GM10248 (cell line): ENCODE measurements at regions not wholly inside any gene's neighbourhood (a gene's known extent, or its start where the extent isn't known, plus 50 kb on each side); places are given as distances from the start of the nearest gene placed in this dataset.

Experiments used
- CTCF ChIA-PET: fragments of 300-600 bp; sonication (Branson Sonifier 250); formaldehyde crosslinking; extraction: SDS; loops from one replicate; lab custom pipeline; 2021; ENCODE audit warnings: antibody characterized with exemption; lab: Yijun Ruan, JAX
- POLR2A ChIA-PET: fragments of 350-650 bp; sonication (Branson Sonifier 250); formaldehyde crosslinking; extraction: SDS; loops from one replicate; lab custom pipeline; 2020; ENCODE audit warnings: antibody characterized with exemption; lab: Yijun Ruan, JAX
- DNase-seq: peaks from one replicate; pipeline ENCODE4 v3.0.0; 2012; ENCODE audit errors: extremely low spot score
- CTCF ChIP-seq: IDR thresholded peaks from 2 replicates; pipeline ENCODE4 v1.5.1; 2012; ENCODE audit warnings: mild to moderate bottlenecking, low read depth; ENCODE audit errors: extremely low read depth, missing control alignments, control extremely low read depth

GRCh38 chr6:145323646-145324045 is 411.7 kb downstream of the EPM2A start:
- ChIA-PET POLR2A (no interaction called here), CTCF (no interaction called here)
- no peak for DNase-seq
- TF ChIP-seq CTCF: no peak

GRCh38 chr6:145327586-145327985 is 407.7 kb downstream of the EPM2A start:
- CTCF ChIA-PET: interaction anchor here (1.3 kb wide), 1 partner anchor 18 kb away, joined by 3 read pairs; no protein-coding TSS in a partner anchor
- DNase-seq: no peak
- POLR2A ChIA-PET: no interaction called here
- TF ChIP-seq CTCF: no peak

- no peak for TF ChIP-seq CTCF
- DNase-seq: no peak
- ChIA-PET POLR2A (no interaction called here), CTCF (interaction anchor here (0.9 to 1.5 kb wide), 4 partner anchors 8 to 21 kb away, joined by 3 to 4 read pairs (median 3); no protein-coding TSS in a partner anchor)
Observed at GRCh38 chr6:145329257-145329656, 406.1 kb downstream of the EPM2A start.

- no peak for TF ChIP-seq CTCF
- ChIA-PET POLR2A (no interaction called here), CTCF (interaction anchor here (1.1 kb wide), 1 partner anchor 303 kb away, joined by 3 read pairs; no protein-coding TSS in a partner anchor)
- DNase-seq: no peak
Observed at GRCh38 chr6:145331066-145331465, 404.3 kb downstream of the EPM2A start.

- TF ChIP-seq CTCF: no peak
- ChIA-PET POLR2A (no interaction called here), CTCF (interaction anchor here (1.2 to 1.4 kb wide), 3 partner anchors 15 to 22 kb away, joined by 3 to 6 read pairs (median 3); no protein-coding TSS in a partner anchor)
- DNase-seq: no peak
Observed at GRCh38 chr6:145332011-145332410, 403.3 kb downstream of the EPM2A start.

GRCh38 chr6:145336119-145336518 is 399.2 kb downstream of the EPM2A start:
- DNase-seq: no peak
- TF ChIP-seq CTCF: no peak
- CTCF ChIA-PET: interaction anchor here (0.9 kb wide), 1 partner anchor 49 kb away, joined by 3 read pairs; no protein-coding TSS in a partner anchor
- POLR2A ChIA-PET: no interaction called here
